Nephron (organoid): ENCODE measurements at regions not wholly inside any gene's neighbourhood (a gene's known extent, or its start where the extent isn't known, plus 50 kb on each side); places are given as distances from the start of the nearest gene placed in this dataset.

Experiments used
- H3K27ac Mint-ChIP-seq, 3 experiments: 2 replicates each; pipeline ENCODE4 v1.8.0; 2020; ENCODE audit warnings: mixed read lengths in 3 of 3, mild to moderate bottlenecking in 2 of 3, moderate library complexity in 1 of 3
- H3K27me3 Mint-ChIP-seq: 2 replicates; pipeline ENCODE4 v1.8.0; 2021; ENCODE audit warnings: low read depth, mild to moderate bottlenecking, moderate library complexity, mixed read lengths
- H3K36me3 Mint-ChIP-seq: 2 replicates; pipeline ENCODE4 v1.8.0; 2020; ENCODE audit warnings: low read depth, mixed read lengths
- H3K4me1 Mint-ChIP-seq: 2 replicates; pipeline ENCODE4 v1.8.0; 2020; ENCODE audit warnings: mixed read lengths
- H3K4me3 Mint-ChIP-seq, 3 experiments: 2 replicates each; pipeline ENCODE4 v1.8.0; 2020; ENCODE audit warnings: mild to moderate bottlenecking in 3 of 3, mixed read lengths in 3 of 3, moderate library complexity in 2 of 3
- H3K9me3 Mint-ChIP-seq: 2 replicates; pipeline ENCODE4 v1.8.0; 2020; ENCODE audit warnings: mixed read lengths
- TF ChIP-seq, protein P1 (sequence below), 3 experiments: fragments of 200-600 bp; sonication (generic); IDR thresholded peaks; one replicate each; pipeline ENCODE4 v1.5.0; 2021; ENCODE audit warnings: antibody characterized with exemption in 3 of 3; ENCODE audit not compliant: unreplicated experiment in 3 of 3

DNA sequence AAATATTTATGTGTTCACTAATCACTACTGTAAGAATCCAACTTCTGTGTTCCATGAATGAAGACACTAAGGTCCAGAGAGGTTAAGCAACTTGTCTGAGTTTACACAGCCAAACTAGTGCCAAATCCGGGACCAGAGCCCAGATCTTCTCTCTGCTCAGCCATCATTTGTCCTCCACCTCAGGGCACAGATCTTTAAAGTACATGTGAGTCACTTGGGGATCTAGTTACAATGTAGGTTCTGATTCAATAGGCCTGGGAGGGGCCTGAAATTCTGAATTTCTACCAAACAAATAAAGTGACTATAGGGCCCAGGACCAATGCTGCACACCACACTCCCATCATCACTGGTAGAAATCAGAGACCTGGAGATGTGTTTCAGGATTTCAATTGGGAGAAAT lies 162.9 kb downstream of the GXYLT1 start:
- Mint-ChIP-seq H3K27me3 (no peaks in the 10 kb centered on the region), H3K4me1 (peaks cover 29% of the 10 kb centered on the region), H3K27ac (peak overlapping the region; percentile 12 to 76 (median 74)), H3K4me3 (no peak overlapping the region), H3K36me3 (peaks cover 5% of the 10 kb centered on the region), H3K9me3 (peaks cover 10% of the 10 kb centered on the region)
- TF ChIP-seq, protein P1, sequence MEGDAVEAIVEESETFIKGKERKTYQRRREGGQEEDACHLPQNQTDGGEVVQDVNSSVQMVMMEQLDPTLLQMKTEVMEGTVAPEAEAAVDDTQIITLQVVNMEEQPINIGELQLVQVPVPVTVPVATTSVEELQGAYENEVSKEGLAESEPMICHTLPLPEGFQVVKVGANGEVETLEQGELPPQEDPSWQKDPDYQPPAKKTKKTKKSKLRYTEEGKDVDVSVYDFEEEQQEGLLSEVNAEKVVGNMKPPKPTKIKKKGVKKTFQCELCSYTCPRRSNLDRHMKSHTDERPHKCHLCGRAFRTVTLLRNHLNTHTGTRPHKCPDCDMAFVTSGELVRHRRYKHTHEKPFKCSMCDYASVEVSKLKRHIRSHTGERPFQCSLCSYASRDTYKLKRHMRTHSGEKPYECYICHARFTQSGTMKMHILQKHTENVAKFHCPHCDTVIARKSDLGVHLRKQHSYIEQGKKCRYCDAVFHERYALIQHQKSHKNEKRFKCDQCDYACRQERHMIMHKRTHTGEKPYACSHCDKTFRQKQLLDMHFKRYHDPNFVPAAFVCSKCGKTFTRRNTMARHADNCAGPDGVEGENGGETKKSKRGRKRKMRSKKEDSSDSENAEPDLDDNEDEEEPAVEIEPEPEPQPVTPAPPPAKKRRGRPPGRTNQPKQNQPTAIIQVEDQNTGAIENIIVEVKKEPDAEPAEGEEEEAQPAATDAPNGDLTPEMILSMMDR (IDR thresholded peaks at IDR 0.05; ENCODE audit: unreplicated experiment in 3 of 3) = no peak

DNA sequence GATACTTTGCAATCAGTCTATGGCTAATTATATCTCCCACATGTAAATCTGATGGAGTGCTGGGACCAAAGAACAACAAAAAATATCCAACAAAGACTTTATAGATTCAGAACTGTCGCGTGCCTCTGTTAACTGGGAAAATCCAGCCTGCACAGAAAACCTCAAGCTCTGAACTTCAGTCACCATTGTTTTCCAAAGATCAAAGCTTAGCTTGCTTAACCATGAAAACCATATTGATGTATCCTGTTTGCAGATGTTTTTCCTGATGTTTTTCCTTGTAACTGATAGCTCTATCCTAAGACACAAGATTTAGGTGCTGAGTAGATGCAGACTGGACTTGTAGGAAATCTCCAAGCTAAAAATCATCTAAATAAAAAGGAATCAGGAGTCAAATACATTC lies 163.7 kb downstream of the GXYLT1 start:
- Mint-ChIP-seq H3K27ac (peak overlapping the region; percentile 12 to 76 (median 74)), H3K4me3 (no peak overlapping the region), H3K9me3 (peaks cover 10% of the 10 kb centered on the region), H3K27me3 (no peaks in the 10 kb centered on the region), H3K36me3 (peaks cover 5% of the 10 kb centered on the region), H3K4me1 (peaks cover 29% of the 10 kb centered on the region)
- TF ChIP-seq, protein P1 (IDR thresholded peaks at IDR 0.05; ENCODE audit: unreplicated experiment in 3 of 3) = no peak

DNA sequence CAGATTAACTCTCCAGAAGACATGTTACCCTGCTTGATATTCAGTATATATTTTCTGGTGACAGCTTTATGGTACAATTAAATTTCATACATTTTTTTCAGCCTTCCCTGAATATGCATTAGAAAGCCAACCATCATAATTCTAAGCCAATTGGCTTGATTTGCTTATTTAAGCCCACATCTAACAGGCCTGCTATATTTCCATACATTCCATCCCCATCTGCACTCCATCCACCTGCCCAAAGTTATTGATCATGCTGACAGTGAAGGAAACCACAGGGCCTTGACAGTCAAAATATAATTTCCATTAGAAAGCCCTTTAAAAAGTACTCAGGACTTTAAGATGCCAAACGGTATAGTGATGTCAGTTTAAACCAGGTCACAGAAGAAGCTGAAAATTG lies 164.3 kb downstream of the GXYLT1 start:
- peaks cover 29% of the 10 kb centered on the region for H3K4me1 Mint-ChIP-seq
- H3K36me3 Mint-ChIP-seq = peaks cover 5% of the 10 kb centered on the region
- no peaks in the 10 kb centered on the region for H3K27me3 Mint-ChIP-seq
- H3K9me3 Mint-ChIP-seq = peaks cover 10% of the 10 kb centered on the region
- no peak overlapping the region for H3K4me3 Mint-ChIP-seq
- H3K27ac Mint-ChIP-seq = peak overlapping the region; percentile 24 to 76 (median 70)
- TF ChIP-seq, protein P1 (IDR thresholded peaks at IDR 0.05; ENCODE audit: unreplicated experiment in 3 of 3) = no peak

DNA sequence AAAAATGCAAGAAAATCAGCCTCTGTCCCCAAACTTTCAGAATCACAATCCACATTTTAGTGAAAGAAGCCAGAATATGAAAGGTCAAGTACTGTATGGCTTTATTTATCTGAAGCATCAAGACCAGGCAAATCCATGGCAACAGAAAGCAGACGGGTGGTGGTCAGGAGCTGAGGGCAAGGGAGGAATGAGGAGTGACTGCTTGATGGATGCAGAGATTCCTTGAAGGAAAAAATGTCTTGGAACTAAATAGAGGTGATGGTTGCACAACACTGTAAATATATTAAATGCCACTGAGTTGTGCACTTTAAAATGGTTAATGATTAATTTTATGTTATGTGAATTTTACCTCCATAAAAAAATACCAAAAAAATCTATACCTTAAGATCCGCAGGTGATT lies 165.1 kb downstream of the GXYLT1 start:
- Mint-ChIP-seq H3K9me3 (peaks cover 10% of the 10 kb centered on the region), H3K27ac (peak overlapping the region in 2 of 3 experiments; percentile 5 to 61), H3K27me3 (no peaks in the 10 kb centered on the region), H3K4me1 (peaks cover 29% of the 10 kb centered on the region), H3K4me3 (no peak overlapping the region), H3K36me3 (peaks cover 5% of the 10 kb centered on the region)
- TF ChIP-seq, protein P1 (IDR thresholded peaks at IDR 0.05; ENCODE audit: unreplicated experiment in 3 of 3) = no peak

DNA sequence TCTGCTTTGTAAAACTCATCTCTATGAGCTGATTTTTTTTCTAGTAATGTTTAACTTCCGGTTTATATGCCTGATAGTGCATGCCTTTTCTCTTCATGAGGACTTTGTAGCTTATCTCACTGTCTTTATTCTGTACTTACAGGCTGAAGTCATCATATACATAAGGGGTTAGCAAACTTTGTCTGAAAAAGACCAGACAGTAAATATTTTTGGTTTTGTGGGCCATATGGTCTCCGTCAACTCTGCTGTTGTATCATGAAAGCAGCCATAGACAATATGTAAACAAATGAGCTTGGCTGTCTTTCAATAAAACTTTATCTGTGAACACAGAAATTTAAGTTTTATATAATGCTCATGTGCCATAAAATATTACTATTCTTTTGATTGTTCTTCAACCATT lies 172.1 kb downstream of the GXYLT1 start:
- TF ChIP-seq, protein P1 (IDR thresholded peaks at IDR 0.05; ENCODE audit: unreplicated experiment in 3 of 3) = no peak
- no peaks in the 10 kb centered on the region for H3K36me3 Mint-ChIP-seq
- peak overlapping the region; percentile 71 to 94 (median 84) for H3K27ac Mint-ChIP-seq
- H3K9me3 Mint-ChIP-seq = peaks cover 3% of the 10 kb centered on the region
- no peak overlapping the region for H3K4me3 Mint-ChIP-seq
- peaks cover 12% of the 10 kb centered on the region for H3K4me1 Mint-ChIP-seq
- H3K27me3 Mint-ChIP-seq = no peaks in the 10 kb centered on the region

DNA sequence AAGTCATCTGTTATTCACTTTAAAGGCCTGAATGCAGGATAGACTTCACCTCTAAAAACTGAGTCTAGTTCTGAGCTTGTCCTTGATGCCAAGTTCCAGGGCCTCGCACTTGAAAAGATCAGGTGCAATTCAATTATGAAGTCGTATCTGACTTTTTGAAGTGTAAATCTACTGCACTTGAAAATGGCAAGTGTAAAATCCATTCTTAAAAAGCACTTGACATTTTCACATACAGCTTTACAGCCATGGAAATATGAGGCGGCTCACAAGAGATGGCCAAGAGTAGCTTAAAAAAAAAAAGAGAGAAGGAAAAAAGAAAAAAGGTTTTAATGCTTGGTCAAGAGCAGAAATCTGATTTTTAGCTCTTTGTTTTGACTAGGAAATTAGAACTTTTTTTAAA lies 172.5 kb downstream of the GXYLT1 start:
- Mint-ChIP-seq H3K9me3 (peaks cover 3% of the 10 kb centered on the region), H3K4me3 (no peak overlapping the region), H3K27ac (peak overlapping the region; percentile 71 to 94 (median 84)), H3K27me3 (no peaks in the 10 kb centered on the region), H3K36me3 (no peaks in the 10 kb centered on the region), H3K4me1 (peaks cover 14% of the 10 kb centered on the region)
- TF ChIP-seq, protein P1 (IDR thresholded peaks at IDR 0.05; ENCODE audit: unreplicated experiment in 3 of 3) = no peak
